Nephron (organoid): ENCODE measurements at regions not wholly inside any gene's neighbourhood (a gene's known extent, or its start where the extent isn't known, plus 50 kb on each side); places are given as distances from the start of the nearest gene placed in this dataset.
"Not testable (repeated sequence)": the region's sequence is repeated elsewhere in the genome, so short reads cannot be mapped to it uniquely, and the experiment has no call there.

Experiments
- H3K27ac Mint-ChIP-seq, 3 experiments: 2 replicates each; pipeline ENCODE4 v1.8.0; 2020; ENCODE audit warnings: mixed read lengths in 3 of 3, mild to moderate bottlenecking in 2 of 3, moderate library complexity in 1 of 3
- H3K27me3 Mint-ChIP-seq: 2 replicates; pipeline ENCODE4 v1.8.0; 2021; ENCODE audit warnings: low read depth, mild to moderate bottlenecking, moderate library complexity, mixed read lengths
- H3K36me3 Mint-ChIP-seq: 2 replicates; pipeline ENCODE4 v1.8.0; 2020; ENCODE audit warnings: low read depth, mixed read lengths
- H3K4me1 Mint-ChIP-seq: 2 replicates; pipeline ENCODE4 v1.8.0; 2020; ENCODE audit warnings: mixed read lengths
- H3K4me3 Mint-ChIP-seq, 3 experiments: 2 replicates each; pipeline ENCODE4 v1.8.0; 2020; ENCODE audit warnings: mild to moderate bottlenecking in 3 of 3, mixed read lengths in 3 of 3, moderate library complexity in 2 of 3
- H3K9me3 Mint-ChIP-seq: 2 replicates; pipeline ENCODE4 v1.8.0; 2020; ENCODE audit warnings: mixed read lengths
- TF ChIP-seq, protein P1 (sequence below), 3 experiments: fragments of 200-600 bp; sonication (generic); IDR thresholded peaks; one replicate each; pipeline ENCODE4 v1.5.0; 2021; ENCODE audit warnings: antibody characterized with exemption in 3 of 3; ENCODE audit not compliant: unreplicated experiment in 3 of 3

DNA sequence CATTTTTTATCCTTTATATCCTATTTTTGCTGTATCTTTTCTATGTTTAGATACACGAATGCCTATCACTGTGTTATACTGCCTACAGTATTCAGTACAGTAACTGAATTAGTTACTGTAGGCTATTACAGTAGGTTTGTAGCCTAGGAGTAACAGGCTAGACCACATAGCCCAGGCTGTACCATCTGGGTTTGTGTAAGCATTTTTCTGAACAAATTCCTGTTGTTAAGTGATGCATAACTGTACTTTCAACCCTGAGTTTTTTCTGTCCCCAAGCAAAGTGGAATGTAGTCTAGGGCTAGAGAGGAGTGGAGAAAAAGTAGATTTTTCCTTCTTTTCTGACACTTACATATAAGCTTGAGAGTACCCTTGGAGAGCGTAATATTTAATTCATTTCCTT, 282.1 kb downstream of the HS3ST3B1 start:
- Mint-ChIP-seq H3K9me3 (peaks cover 4% of the 10 kb centered on the region), H3K27ac (peak overlapping the region in 1 of 3 experiments; percentile 26), H3K27me3 (peaks cover 3% of the 10 kb centered on the region), H3K36me3 (no peaks in the 10 kb centered on the region), H3K4me3 (no peak overlapping the region), H3K4me1 (no peaks in the 10 kb centered on the region)
- TF ChIP-seq, protein P1, sequence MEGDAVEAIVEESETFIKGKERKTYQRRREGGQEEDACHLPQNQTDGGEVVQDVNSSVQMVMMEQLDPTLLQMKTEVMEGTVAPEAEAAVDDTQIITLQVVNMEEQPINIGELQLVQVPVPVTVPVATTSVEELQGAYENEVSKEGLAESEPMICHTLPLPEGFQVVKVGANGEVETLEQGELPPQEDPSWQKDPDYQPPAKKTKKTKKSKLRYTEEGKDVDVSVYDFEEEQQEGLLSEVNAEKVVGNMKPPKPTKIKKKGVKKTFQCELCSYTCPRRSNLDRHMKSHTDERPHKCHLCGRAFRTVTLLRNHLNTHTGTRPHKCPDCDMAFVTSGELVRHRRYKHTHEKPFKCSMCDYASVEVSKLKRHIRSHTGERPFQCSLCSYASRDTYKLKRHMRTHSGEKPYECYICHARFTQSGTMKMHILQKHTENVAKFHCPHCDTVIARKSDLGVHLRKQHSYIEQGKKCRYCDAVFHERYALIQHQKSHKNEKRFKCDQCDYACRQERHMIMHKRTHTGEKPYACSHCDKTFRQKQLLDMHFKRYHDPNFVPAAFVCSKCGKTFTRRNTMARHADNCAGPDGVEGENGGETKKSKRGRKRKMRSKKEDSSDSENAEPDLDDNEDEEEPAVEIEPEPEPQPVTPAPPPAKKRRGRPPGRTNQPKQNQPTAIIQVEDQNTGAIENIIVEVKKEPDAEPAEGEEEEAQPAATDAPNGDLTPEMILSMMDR (IDR thresholded peaks at IDR 0.05; ENCODE audit: unreplicated experiment in 3 of 3) = no peak

DNA sequence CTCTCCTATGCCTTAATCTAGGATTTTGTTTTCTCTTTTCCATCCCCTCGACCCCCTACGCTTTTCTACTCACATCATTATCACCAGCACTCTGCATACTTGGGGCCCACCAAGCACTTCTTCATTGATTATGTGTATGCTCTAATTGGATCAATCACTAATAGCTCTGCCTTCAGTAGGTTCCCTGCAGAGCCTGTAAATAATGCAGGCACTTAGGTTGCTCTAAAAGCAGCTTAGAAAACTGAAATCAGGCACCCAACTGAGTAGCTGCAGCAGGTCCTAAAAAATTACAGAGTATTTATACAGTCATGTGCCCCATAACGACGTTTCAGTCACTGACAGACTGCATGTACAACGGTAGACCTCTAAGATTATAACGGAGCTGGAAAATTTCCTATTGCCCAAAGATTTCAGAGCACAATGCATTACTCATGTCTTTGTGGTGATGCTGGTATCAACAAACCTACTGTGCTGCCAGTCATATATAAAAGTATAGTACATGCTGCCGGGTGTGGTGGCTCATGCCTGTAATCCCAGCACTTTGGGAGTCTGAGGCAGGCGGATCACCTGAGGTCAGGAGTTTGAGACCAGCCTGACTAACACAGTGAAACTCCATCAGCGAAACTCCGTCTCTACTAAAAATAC, 280.4 kb downstream of the HS3ST3B1 start:
- Mint-ChIP-seq H3K36me3 (no peaks in the 10 kb centered on the region), H3K27me3 (peaks cover 3% of the 10 kb centered on the region), H3K9me3 (peaks cover 4% of the 10 kb centered on the region), H3K27ac (no peak overlapping the region), H3K4me3 (no peak overlapping the region), H3K4me1 (no peaks in the 10 kb centered on the region)
- TF ChIP-seq, protein P1 (IDR thresholded peaks at IDR 0.05; ENCODE audit: unreplicated experiment in 3 of 3) = no peak

DNA sequence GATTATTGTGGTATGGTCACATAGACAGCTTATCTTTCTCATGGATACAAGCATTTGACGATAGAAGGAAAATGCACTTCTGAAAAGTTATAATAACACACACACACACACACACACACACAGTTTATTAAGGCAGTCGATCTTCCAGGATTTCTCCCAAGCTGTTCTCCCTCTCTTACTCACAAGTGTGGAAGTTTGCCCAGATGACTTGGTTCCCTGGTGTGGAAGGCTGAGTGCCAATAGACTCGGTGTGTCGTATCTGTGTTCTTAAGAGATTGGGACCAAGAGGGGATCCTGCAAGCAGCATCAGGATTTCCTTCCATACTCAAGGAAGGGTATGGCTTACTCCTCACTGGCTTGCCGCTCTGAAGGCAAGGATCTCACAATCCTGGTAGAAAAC, 279.6 kb downstream of the HS3ST3B1 start:
- Mint-ChIP-seq H3K4me1 (peaks cover 6% of the 10 kb centered on the region), H3K9me3 (peaks cover 4% of the 10 kb centered on the region), H3K27me3 (peaks cover 3% of the 10 kb centered on the region), H3K4me3 (no peak overlapping the region), H3K36me3 (no peaks in the 10 kb centered on the region), H3K27ac (peak overlapping the region in 1 of 3 experiments; percentile 54)
- TF ChIP-seq, protein P1 (IDR thresholded peaks at IDR 0.05; ENCODE audit: unreplicated experiment in 3 of 3) = no peak

DNA sequence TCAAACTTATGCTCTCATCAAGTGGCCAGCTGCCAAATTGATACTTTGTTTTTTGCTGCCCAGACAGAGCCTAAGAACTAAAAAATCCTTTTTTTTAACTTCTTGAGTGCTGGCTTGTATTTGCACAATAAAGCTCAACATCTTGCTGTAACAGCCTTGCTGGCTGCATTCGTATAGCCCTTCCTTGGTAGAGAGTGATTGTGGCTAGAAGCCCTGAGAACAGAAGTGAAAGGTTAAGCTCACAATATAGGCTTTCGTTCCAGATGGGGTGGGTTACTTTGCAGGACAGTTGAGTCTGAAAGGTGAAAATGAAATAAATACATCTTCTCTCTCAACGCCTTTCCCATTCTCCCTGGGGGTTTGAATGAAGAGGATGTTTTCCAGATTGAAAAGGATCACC, 278.8 kb downstream of the HS3ST3B1 start:
- peaks cover 14% of the 10 kb centered on the region for H3K4me1 Mint-ChIP-seq
- H3K36me3 Mint-ChIP-seq = no peaks in the 10 kb centered on the region
- peaks cover 4% of the 10 kb centered on the region for H3K9me3 Mint-ChIP-seq
- H3K27ac Mint-ChIP-seq = peak overlapping the region in 1 of 3 experiments; percentile 54
- H3K27me3 Mint-ChIP-seq = peaks cover 3% of the 10 kb centered on the region
- TF ChIP-seq, protein P1 (IDR thresholded peaks at IDR 0.05; ENCODE audit: unreplicated experiment in 3 of 3) = no peak
- H3K4me3 Mint-ChIP-seq = no peak overlapping the region

DNA sequence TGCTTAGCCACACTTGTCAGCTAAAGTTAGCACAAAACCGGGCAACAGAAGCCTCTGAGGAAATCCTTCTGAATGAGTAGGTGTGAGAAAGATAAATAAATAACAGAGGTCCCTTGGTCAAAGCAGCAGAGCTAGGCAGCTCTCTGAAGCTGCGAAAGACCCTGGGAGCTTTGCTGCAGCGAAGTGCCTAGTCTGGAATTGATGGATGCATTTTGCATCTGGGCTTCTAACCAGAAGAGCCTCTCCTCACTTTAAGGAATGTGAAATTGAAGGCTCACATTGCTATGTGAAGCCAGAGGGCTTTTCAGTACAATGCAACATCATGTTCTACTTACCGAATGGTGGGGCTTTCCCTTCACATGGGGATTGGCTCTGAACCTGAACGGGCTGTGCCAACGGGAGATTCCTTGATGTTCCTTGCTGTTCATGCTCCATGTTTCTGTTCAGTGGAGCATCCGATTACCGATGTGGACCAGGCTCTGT, 274.6 kb downstream of the HS3ST3B1 start:
- H3K4me3 Mint-ChIP-seq = no peak overlapping the region
- TF ChIP-seq, protein P1 (IDR thresholded peaks at IDR 0.05; ENCODE audit: unreplicated experiment in 3 of 3) = no peak
- H3K9me3 Mint-ChIP-seq = no peaks in the 10 kb centered on the region
- peaks cover 14% of the 10 kb centered on the region for H3K4me1 Mint-ChIP-seq
- H3K27me3 Mint-ChIP-seq = no peaks in the 10 kb centered on the region
- H3K27ac Mint-ChIP-seq = peak overlapping the region; percentile 2 to 13 (median 2)
- no peaks in the 10 kb centered on the region for H3K36me3 Mint-ChIP-seq

DNA sequence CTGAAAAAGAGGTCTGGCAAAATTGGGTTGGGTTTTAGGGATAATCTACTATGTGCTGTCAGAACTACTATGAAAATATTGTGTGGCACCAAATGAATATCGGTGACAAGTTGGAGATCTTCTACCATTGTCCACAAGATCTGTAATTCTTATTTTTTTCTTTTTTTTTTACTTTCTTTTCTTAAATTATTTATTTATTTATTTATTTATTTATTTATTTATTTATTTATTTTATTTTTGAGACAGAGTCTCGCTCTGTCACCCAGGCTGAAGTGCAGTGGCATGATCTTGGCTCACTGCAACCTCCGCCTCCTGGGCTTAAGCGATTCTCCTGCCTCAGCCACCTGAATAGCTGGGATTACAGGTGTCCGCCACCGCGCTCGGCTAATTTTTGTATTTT, 259.4 kb downstream of the HS3ST3B1 start:
- H3K36me3 Mint-ChIP-seq, H3K27me3 Mint-ChIP-seq, H3K27ac Mint-ChIP-seq, H3K4me3 Mint-ChIP-seq, H3K9me3 Mint-ChIP-seq, H3K4me1 Mint-ChIP-seq: not testable (repeated sequence)
